GM18873 (cell line): ENCODE measurements at regions not wholly inside any gene's neighbourhood (a gene's known extent, or its start where the extent isn't known, plus 50 kb on each side); places are given as distances from the start of the nearest gene placed in this dataset.

ENCODE experiments used
- ATAC-seq: cut with Tn5 transposase; IDR thresholded peaks from one replicate; pipeline ENCODE4 v1.9.1; 2021; ENCODE audit warnings: mild to moderate bottlenecking, moderate library complexity, moderate number of reproducible peaks; ENCODE audit not compliant: unreplicated experiment, low FRiP score

- ATAC-seq: no peak
These were observed 1037.7 kb upstream of the SLC39A10 start for GRCh38 chr2:194619366-194619765.

- no peak for ATAC-seq
These were observed 1038.6 kb upstream of the SLC39A10 start for GRCh38 chr2:194618432-194618831.

GRCh38 chr2:194616334-194616733, 1040.7 kb upstream of the SLC39A10 start:
- peak; percentile 71 for ATAC-seq

GRCh38 chr2:194610297-194610696, 1046.7 kb upstream of the SLC39A10 start:
- no peak for ATAC-seq

- ATAC-seq: no peak
These were observed 1053.6 kb upstream of the SLC39A10 start for GRCh38 chr2:194603429-194603828.

GRCh38 chr2:194602750-194603149, 1054.3 kb upstream of the SLC39A10 start:
- no peak for ATAC-seq

- ATAC-seq: no peak
These were observed 1065.8 kb upstream of the SLC39A10 start for GRCh38 chr2:194591192-194591591.

- no peak for ATAC-seq
These were observed 1069.2 kb upstream of the SLC39A10 start for GRCh38 chr2:194587739-194588270.

- peak; percentile 49 for ATAC-seq
These were observed 1089.4 kb upstream of the SLC39A10 start for GRCh38 chr2:194567661-194568017.

GRCh38 chr2:194566907-194567660, 1089.9 kb upstream of the SLC39A10 start:
- peak; percentile 92 for ATAC-seq

GRCh38 chr2:194564422-194564821, 1092.6 kb upstream of the SLC39A10 start:
- ATAC-seq: no peak

GRCh38 chr2:194562329-194562728, 1094.7 kb upstream of the SLC39A10 start:
- ATAC-seq: no peak

GRCh38 chr2:194559964-194560363, 1097.1 kb upstream of the SLC39A10 start:
- ATAC-seq: no peak

- no peak for ATAC-seq
These were observed 1097.5 kb upstream of the SLC39A10 start for GRCh38 chr2:194559523-194559922.

GRCh38 chr2:194557993-194558392, 1099.0 kb upstream of the SLC39A10 start:
- ATAC-seq: no peak

GRCh38 chr2:194556629-194557028, 1100.4 kb upstream of the SLC39A10 start:
- ATAC-seq: no peak

- no peak for ATAC-seq
These were observed 1103.0 kb upstream of the SLC39A10 start for GRCh38 chr2:194553980-194554379.

- ATAC-seq: no peak
These were observed 1106.3 kb upstream of the SLC39A10 start for GRCh38 chr2:194550702-194551101.

GRCh38 chr2:194549387-194549786, 1107.6 kb upstream of the SLC39A10 start:
- no peak for ATAC-seq

GRCh38 chr2:194545978-194546377, 1111.0 kb upstream of the SLC39A10 start:
- ATAC-seq: no peak

GRCh38 chr2:194539425-194539824, 1117.6 kb upstream of the SLC39A10 start:
- ATAC-seq: no peak

GRCh38 chr2:194526121-194526520, 1130.9 kb upstream of the SLC39A10 start:
- ATAC-seq: no peak
